ENCODE measurements at regions not wholly inside any gene's neighbourhood (a gene's known extent, or its start where the extent isn't known, plus 50 kb on each side); places are given as distances from the start of the nearest gene placed in this dataset.

- H3K27me3 Mint-ChIP-seq: no peaks in the 10 kb centered on the region
- no peak overlapping the region for H3K4me3 Mint-ChIP-seq
- H3K27ac Mint-ChIP-seq: no peak overlapping the region
- DNase-seq: no peak
- TF ChIP-seq, protein P1, sequence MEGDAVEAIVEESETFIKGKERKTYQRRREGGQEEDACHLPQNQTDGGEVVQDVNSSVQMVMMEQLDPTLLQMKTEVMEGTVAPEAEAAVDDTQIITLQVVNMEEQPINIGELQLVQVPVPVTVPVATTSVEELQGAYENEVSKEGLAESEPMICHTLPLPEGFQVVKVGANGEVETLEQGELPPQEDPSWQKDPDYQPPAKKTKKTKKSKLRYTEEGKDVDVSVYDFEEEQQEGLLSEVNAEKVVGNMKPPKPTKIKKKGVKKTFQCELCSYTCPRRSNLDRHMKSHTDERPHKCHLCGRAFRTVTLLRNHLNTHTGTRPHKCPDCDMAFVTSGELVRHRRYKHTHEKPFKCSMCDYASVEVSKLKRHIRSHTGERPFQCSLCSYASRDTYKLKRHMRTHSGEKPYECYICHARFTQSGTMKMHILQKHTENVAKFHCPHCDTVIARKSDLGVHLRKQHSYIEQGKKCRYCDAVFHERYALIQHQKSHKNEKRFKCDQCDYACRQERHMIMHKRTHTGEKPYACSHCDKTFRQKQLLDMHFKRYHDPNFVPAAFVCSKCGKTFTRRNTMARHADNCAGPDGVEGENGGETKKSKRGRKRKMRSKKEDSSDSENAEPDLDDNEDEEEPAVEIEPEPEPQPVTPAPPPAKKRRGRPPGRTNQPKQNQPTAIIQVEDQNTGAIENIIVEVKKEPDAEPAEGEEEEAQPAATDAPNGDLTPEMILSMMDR (IDR thresholded peaks at IDR 0.05): no peak
- intact Hi-C loops (cut with micrococcal nuclease): no loop called here
- no peak for ATAC-seq (ENCODE audit: low read depth)
- POLR2A ChIA-PET: no interaction called here
- CTCF ChIA-PET: no interaction called here
- no peaks in the 10 kb centered on the region for H3K9me3 Mint-ChIP-seq
- H3K4me1 Mint-ChIP-seq: no peaks in the 10 kb centered on the region
- no peaks in the 10 kb centered on the region for H3K36me3 Mint-ChIP-seq (ENCODE audit: low read depth)
These were observed 78.8 kb upstream of the FAT4 start for GRCh38 chr4:125235971-125236370.

DNA sequence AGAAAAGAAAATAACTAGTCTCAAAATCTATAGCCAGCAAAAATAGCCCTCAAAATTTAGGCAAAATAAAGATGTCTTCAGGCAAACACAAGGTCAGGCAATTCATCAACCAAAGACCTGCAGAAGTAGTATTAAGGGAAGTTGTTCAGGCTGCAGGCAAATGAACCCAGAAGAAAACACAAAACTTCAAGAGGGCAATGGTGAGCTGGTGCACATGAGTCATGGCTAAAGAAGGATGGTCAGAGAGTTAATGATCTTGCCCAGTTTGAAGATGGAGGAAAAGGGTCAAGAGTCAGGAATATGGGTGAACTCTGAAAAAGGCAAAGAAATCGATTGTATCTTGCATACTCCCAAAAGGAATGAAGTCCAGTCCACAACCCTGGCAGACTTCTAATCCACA, 83.1 kb upstream of the FAT4 start:
- no peaks in the 10 kb centered on the region for H3K9me3 Mint-ChIP-seq
- H3K36me3 Mint-ChIP-seq (ENCODE audit: low read depth): no peaks in the 10 kb centered on the region
- no peaks in the 10 kb centered on the region for H3K4me1 Mint-ChIP-seq
- ChIA-PET CTCF (no interaction called here), POLR2A (no interaction called here)
- TF ChIP-seq, protein P1 (IDR thresholded peaks at IDR 0.05): no peak
- intact Hi-C loops (cut with micrococcal nuclease): no loop called here
- H3K27me3 Mint-ChIP-seq: no peaks in the 10 kb centered on the region
- no peak overlapping the region for H3K4me3 Mint-ChIP-seq
- H3K27ac Mint-ChIP-seq: no peak overlapping the region
- no peak for DNase-seq
- ATAC-seq (ENCODE audit: low read depth): no peak

DNA sequence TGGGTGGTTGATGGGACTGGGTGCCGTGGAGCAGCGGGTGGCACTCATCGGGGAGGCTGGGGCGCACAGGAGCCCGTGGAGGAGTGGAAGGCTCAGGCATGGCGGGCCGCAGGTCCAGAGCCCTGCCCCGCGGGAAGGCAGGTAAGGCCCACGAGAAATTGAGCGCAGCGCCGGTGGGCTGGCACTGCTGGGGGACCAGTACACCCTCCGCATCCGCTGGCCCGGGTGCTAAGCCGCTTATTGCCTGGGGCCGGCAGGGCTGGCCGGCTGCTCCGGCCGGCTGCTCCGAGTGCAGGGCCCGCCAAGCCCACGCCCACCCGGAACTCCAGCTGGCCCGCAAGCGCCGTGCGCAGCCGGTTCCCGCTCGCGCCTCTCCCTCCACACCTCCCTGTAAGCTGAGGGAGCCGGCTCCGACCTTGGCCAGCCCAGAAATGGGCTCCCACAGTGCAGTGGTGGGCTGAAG, 85.1 kb upstream of the FAT4 start:
- ChIA-PET POLR2A (no interaction called here), CTCF (no interaction called here)
- H3K27ac Mint-ChIP-seq: no peak overlapping the region
- ATAC-seq (ENCODE audit: low read depth): no peak
- H3K9me3 Mint-ChIP-seq: no peaks in the 10 kb centered on the region
- H3K27me3 Mint-ChIP-seq: no peaks in the 10 kb centered on the region
- no peak overlapping the region for H3K4me3 Mint-ChIP-seq
- no peak for DNase-seq
- TF ChIP-seq, protein P1 (IDR thresholded peaks at IDR 0.05): no peak
- no peaks in the 10 kb centered on the region for H3K4me1 Mint-ChIP-seq
- H3K36me3 Mint-ChIP-seq (ENCODE audit: low read depth): no peaks in the 10 kb centered on the region
- intact Hi-C loops (cut with micrococcal nuclease): no loop called here

GRCh38 chr4:125225806-125226205, 88.9 kb upstream of the FAT4 start:
- intact Hi-C loops (cut with micrococcal nuclease): no loop called here
- TF ChIP-seq, protein P1 (IDR thresholded peaks at IDR 0.05): no peak

GRCh38 chr4:125200556-125200955, 114.2 kb upstream of the FAT4 start:
- DNase-seq: no peak
- H3K4me1 Mint-ChIP-seq: no peaks in the 10 kb centered on the region
- ChIA-PET POLR2A (no interaction called here), CTCF (no interaction called here)
- peaks cover 6% of the 10 kb centered on the region for H3K9me3 Mint-ChIP-seq
- no peak overlapping the region for H3K4me3 Mint-ChIP-seq
- H3K27ac Mint-ChIP-seq: no peak overlapping the region
- ATAC-seq (ENCODE audit: low read depth): no peak
- intact Hi-C loops (cut with micrococcal nuclease): no loop called here
- TF ChIP-seq, protein P1 (IDR thresholded peaks at IDR 0.05): no peak
- no peaks in the 10 kb centered on the region for H3K36me3 Mint-ChIP-seq (ENCODE audit: low read depth)
- no peaks in the 10 kb centered on the region for H3K27me3 Mint-ChIP-seq

More at GRCh38 chr4:125225806-125226205, 88.9 kb upstream of the FAT4 start:
- no peak overlapping the region for H3K4me3 Mint-ChIP-seq
- DNase-seq (no peak), ATAC-seq (ENCODE audit: low read depth) (no peak)
- H3K4me1 Mint-ChIP-seq: no peaks in the 10 kb centered on the region
- no peaks in the 10 kb centered on the region for H3K27me3 Mint-ChIP-seq
- no peaks in the 10 kb centered on the region for H3K9me3 Mint-ChIP-seq
- no peak overlapping the region for H3K27ac Mint-ChIP-seq
- CTCF ChIA-PET: no interaction called here
- POLR2A ChIA-PET: no interaction called here
- no peaks in the 10 kb centered on the region for H3K36me3 Mint-ChIP-seq (ENCODE audit: low read depth)

Measured in activated B cell treated with CpG ODN at 0.5 μM for 24 hours (primary cell).